MM.1S (cell line): ENCODE measurements at regions not wholly inside any gene's neighbourhood (a gene's known extent, or its start where the extent isn't known, plus 50 kb on each side); places are given as distances from the start of the nearest gene placed in this dataset.

Source experiments
- EZH2 ChIP-seq: fragments of 300-600 bp; sonication (generic); optimal IDR thresholded peaks from 2 replicates; pipeline ENCODE3; 2017; ENCODE audit warnings: low read depth, mild to moderate bottlenecking, antibody characterized with exemption, low read length, mixed read lengths
- EZH2phosphoT487 ChIP-seq: fragments of 300-600 bp; sonication (generic); IDR thresholded peaks from 2 replicates; pipeline ENCODE4 v1.6.1; 2018; ENCODE audit warnings: antibody characterized with exemption, low read length
- TF ChIP-seq, protein P1 (sequence below): fragments of 300-600 bp; sonication (generic); IDR thresholded peaks from 2 replicates; pipeline ENCODE4 v1.5.1; 2016; ENCODE audit warnings: antibody characterized with exemption, low read length, mixed read lengths

- TF ChIP-seq, protein P1, sequence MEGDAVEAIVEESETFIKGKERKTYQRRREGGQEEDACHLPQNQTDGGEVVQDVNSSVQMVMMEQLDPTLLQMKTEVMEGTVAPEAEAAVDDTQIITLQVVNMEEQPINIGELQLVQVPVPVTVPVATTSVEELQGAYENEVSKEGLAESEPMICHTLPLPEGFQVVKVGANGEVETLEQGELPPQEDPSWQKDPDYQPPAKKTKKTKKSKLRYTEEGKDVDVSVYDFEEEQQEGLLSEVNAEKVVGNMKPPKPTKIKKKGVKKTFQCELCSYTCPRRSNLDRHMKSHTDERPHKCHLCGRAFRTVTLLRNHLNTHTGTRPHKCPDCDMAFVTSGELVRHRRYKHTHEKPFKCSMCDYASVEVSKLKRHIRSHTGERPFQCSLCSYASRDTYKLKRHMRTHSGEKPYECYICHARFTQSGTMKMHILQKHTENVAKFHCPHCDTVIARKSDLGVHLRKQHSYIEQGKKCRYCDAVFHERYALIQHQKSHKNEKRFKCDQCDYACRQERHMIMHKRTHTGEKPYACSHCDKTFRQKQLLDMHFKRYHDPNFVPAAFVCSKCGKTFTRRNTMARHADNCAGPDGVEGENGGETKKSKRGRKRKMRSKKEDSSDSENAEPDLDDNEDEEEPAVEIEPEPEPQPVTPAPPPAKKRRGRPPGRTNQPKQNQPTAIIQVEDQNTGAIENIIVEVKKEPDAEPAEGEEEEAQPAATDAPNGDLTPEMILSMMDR, result no peak
- no peak for TF ChIP-seq EZH2
- no peak for TF ChIP-seq EZH2phosphoT487
These were observed 99.3 kb downstream of the CTTN start for GRCh38 chr11:70497536-70498075.
